Keratinocyte (primary cell): ENCODE measurements at regions not wholly inside any gene's neighbourhood (a gene's known extent, or its start where the extent isn't known, plus 50 kb on each side); places are given as distances from the start of the nearest gene placed in this dataset.

Experiments
- CTCF ChIP-seq, 3 experiments: IDR thresholded peaks in 1 of 3; conservative IDR thresholded peaks in 1 of 3; optimal IDR thresholded peaks in 1 of 3; 2 replicates in 2 of 3; 3 replicates in 1 of 3; pipeline versions ENCODE3 to v1.5.1; 2011; ENCODE audit warnings: low read length in 3 of 3, mild to moderate bottlenecking in 3 of 3, moderate library complexity in 2 of 3, control low read depth in 1 of 3, inconsistent platforms in 1 of 3; ENCODE audit not compliant: insufficient read depth in 2 of 3; ENCODE audit errors: extremely low read depth in 1 of 3
- EZH2 ChIP-seq: IDR thresholded peaks from one replicate; pipeline ENCODE4 v1.6.1; 2012; ENCODE audit warnings: inconsistent platforms, mild to moderate bottlenecking, low read length, moderate library complexity

GRCh38 chr2:133841900-133842299 lies 273.6 kb upstream of the NCKAP5 start:
- TF ChIP-seq EZH2 = no peak
- no peak for TF ChIP-seq CTCF (optimal IDR thresholded peaks at IDR 0.05 in 1 of 3, IDR thresholded peaks at IDR 0.05 in 1 of 3, conservative IDR thresholded peaks at IDR 0.05 in 1 of 3; ENCODE audit: extremely low read depth in 1 of 3, insufficient read depth in 2 of 3, low read length in 3 of 3)
